ENCODE measurements at regions not wholly inside any gene's neighbourhood (a gene's known extent, or its start where the extent isn't known, plus 50 kb on each side); places are given as distances from the start of the nearest gene placed in this dataset.

DNA sequence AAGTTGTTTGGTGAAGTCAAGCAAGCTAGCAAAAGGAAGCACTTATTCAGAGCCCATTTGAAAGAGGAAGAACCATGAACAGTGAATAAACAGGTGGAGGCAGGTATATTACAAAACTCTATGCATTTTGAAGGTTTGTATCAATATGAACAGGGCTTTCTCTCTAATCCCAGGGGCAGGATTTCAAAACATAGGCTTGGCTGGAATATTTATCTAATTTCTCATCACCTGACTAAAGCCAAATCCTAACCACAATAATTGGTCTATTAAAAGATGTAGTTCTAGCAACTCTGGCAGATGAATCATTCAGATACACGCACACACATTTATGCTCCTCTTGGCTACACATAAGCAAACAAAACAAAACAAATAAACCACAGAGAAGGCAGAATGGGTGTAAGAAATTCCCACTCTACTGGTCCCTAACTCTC lies 554.4 kb downstream of the INHBA start:
- H2AFZ ChIP-seq (ENCODE audit: low read length) = no peak overlapping the region
- no peaks in the 10 kb centered on the region for H3K27me3 ChIP-seq (ENCODE audit: insufficient read depth, low read length, poor library complexity, severe bottlenecking)
- no peaks in the 10 kb centered on the region for H3K4me1 ChIP-seq (ENCODE audit: insufficient read depth, low read length, poor library complexity, severe bottlenecking)
- no peak overlapping the region for H3K4me2 ChIP-seq (ENCODE audit: low read depth, low read length, poor library complexity, severe bottlenecking)
- no peaks in the 10 kb centered on the region for H3K36me3 ChIP-seq (ENCODE audit: insufficient read depth, low read length)
- no peak overlapping the region for H3K4me3 ChIP-seq (ENCODE audit: low read length, poor library complexity, severe bottlenecking)
- TF ChIP-seq EZH2phosphoT487 (IDR thresholded peaks at IDR 0.05; ENCODE audit: borderline replicate concordance) (no peak), CTCF (conservative IDR thresholded peaks at IDR 0.05; ENCODE audit: low read length) (no peak)
- no peaks in the 10 kb centered on the region for H3K9me3 ChIP-seq (ENCODE audit: insufficient read depth, low read depth, low read length)
- H3K9ac ChIP-seq (ENCODE audit: low read depth, low read length, poor library complexity, severe bottlenecking) = no peak overlapping the region
- no peaks in the 10 kb centered on the region for H3K79me2 ChIP-seq (ENCODE audit: insufficient read depth, low read length)
- H3F3A ChIP-seq (ENCODE audit: low read depth) = no peaks in the 10 kb centered on the region
- H4K20me1 ChIP-seq (ENCODE audit: insufficient read depth, low read length, poor library complexity, severe bottlenecking) = no peaks in the 10 kb centered on the region
- H3K9me2 ChIP-seq (replicated peaks; ENCODE audit: low read depth, low read length) = no peaks in the 10 kb centered on the region

GRCh38 chr7:41147606-41148485 lies 555.0 kb downstream of the INHBA start:
- Histone ChIP-seq H3K9me2 (replicated peaks; ENCODE audit: low read depth, low read length) (no peaks in the 10 kb centered on the region), H3K79me2 (ENCODE audit: insufficient read depth, low read length) (no peaks in the 10 kb centered on the region), H3K9ac (ENCODE audit: low read depth, low read length, poor library complexity, severe bottlenecking) (no peak overlapping the region), H3K4me3 (ENCODE audit: low read length, poor library complexity, severe bottlenecking) (no peak overlapping the region), H3K4me2 (ENCODE audit: low read depth, low read length, poor library complexity, severe bottlenecking) (no peak overlapping the region), H3K9me3 (ENCODE audit: insufficient read depth, low read depth, low read length) (no peaks in the 10 kb centered on the region), H3K36me3 (ENCODE audit: insufficient read depth, low read length) (no peaks in the 10 kb centered on the region), H3F3A (ENCODE audit: low read depth) (no peaks in the 10 kb centered on the region), H4K20me1 (ENCODE audit: insufficient read depth, low read length, poor library complexity, severe bottlenecking) (no peaks in the 10 kb centered on the region), H3K27me3 (ENCODE audit: insufficient read depth, low read length, poor library complexity, severe bottlenecking) (no peaks in the 10 kb centered on the region), H3K4me1 (ENCODE audit: insufficient read depth, low read length, poor library complexity, severe bottlenecking) (no peaks in the 10 kb centered on the region), H2AFZ (ENCODE audit: low read length) (no peak overlapping the region)
- no peak for TF ChIP-seq EZH2phosphoT487 (IDR thresholded peaks at IDR 0.05; ENCODE audit: borderline replicate concordance)

GRCh38 chr7:41146429-41146828 lies 556.5 kb downstream of the INHBA start:
- Histone ChIP-seq H3K9ac (ENCODE audit: low read depth, low read length, poor library complexity, severe bottlenecking) (no peak overlapping the region), H3K4me1 (ENCODE audit: insufficient read depth, low read length, poor library complexity, severe bottlenecking) (no peaks in the 10 kb centered on the region), H3K27me3 (ENCODE audit: insufficient read depth, low read length, poor library complexity, severe bottlenecking) (no peaks in the 10 kb centered on the region), H3K9me2 (replicated peaks; ENCODE audit: low read depth, low read length) (no peaks in the 10 kb centered on the region), H3K9me3 (ENCODE audit: insufficient read depth, low read depth, low read length) (no peaks in the 10 kb centered on the region), H2AFZ (ENCODE audit: low read length) (no peak overlapping the region), H4K20me1 (ENCODE audit: insufficient read depth, low read length, poor library complexity, severe bottlenecking) (no peaks in the 10 kb centered on the region), H3K36me3 (ENCODE audit: insufficient read depth, low read length) (no peaks in the 10 kb centered on the region), H3K4me3 (ENCODE audit: low read length, poor library complexity, severe bottlenecking) (no peak overlapping the region), H3F3A (ENCODE audit: low read depth) (no peaks in the 10 kb centered on the region), H3K79me2 (ENCODE audit: insufficient read depth, low read length) (no peaks in the 10 kb centered on the region), H3K4me2 (ENCODE audit: low read depth, low read length, poor library complexity, severe bottlenecking) (no peak overlapping the region)
- TF ChIP-seq EZH2phosphoT487 (IDR thresholded peaks at IDR 0.05; ENCODE audit: borderline replicate concordance) = no peak
- TF ChIP-seq CTCF (conservative IDR thresholded peaks at IDR 0.05; ENCODE audit: low read length) = no peak
